K562 (cell line): ENCODE measurements at regions not wholly inside any gene's neighbourhood (a gene's known extent, or its start where the extent isn't known, plus 50 kb on each side); places are given as distances from the start of the nearest gene placed in this dataset.

ENCODE experiments used
- CHCHD3 ChIP-seq: fragments of 250-450 bp; sonication (Bioruptor Pico); IDR thresholded peaks from 2 replicates; pipeline ENCODE4 v2.1.2; 2022; ENCODE audit warnings: mild to moderate bottlenecking
- NFYB ChIP-seq: IDR thresholded peaks from 2 replicates; pipeline ENCODE4 v1.6.1; 2011; ENCODE audit warnings: mild to moderate bottlenecking, moderate library complexity; ENCODE audit not compliant: insufficient read length; ENCODE audit errors: extremely low read depth
- ZNF699 ChIP-seq: fragments of 250-450 bp; sonication (Bioruptor Pico); IDR thresholded peaks from 2 replicates; pipeline ENCODE4 v1.8.0; 2021; ENCODE audit warnings: mild to moderate bottlenecking, moderate library complexity; ENCODE audit not compliant: insufficient replicate concordance

DNA sequence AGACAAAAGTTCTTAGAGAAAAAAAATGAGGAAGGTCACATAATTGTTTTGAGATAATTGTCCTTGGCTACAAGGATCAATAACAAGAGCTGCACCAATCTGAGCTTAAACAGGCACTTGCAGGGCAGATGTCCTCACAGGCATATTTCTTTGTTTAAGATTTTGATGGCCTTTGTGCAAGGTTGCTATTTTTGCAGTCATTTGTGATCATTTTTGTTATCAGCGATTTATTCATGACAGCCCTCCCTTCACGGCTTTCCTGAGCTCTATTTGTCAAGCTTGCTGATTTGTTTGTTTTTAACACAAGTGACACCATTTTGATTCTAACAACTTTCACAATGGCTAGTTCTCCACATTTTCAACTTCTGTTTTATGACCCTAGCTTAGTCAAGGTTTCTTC lies 418.6 kb upstream of the REG3G start:
- no peak for TF ChIP-seq CHCHD3 (CRISPR knock-in tag)
- TF ChIP-seq NFYB, result no peak
- TF ChIP-seq ZNF699 (CRISPR knock-in tag), result no peak
